Osteoblast (primary cell): ENCODE measurements at regions not wholly inside any gene's neighbourhood (a gene's known extent, or its start where the extent isn't known, plus 50 kb on each side); places are given as distances from the start of the nearest gene placed in this dataset.
A peak's percentile ranks its signal among the peaks of the same experiment; 100 is the strongest.

ENCODE experiments used
- DNase-seq: peaks from one replicate; pipeline ENCODE4 v3.0.0; 2011; ENCODE audit warnings: low spot score, mixed read lengths; ENCODE audit not compliant: insufficient read length; ENCODE audit errors: missing footprints
- H2AFZ ChIP-seq: 2 replicates; pipeline ENCODE4 v1.6.0; 2011; ENCODE audit warnings: mild to moderate bottlenecking, low read length
- H3K27ac ChIP-seq: 2 replicates; pipeline ENCODE4 v1.5.1; 2011; ENCODE audit warnings: mild to moderate bottlenecking, low read depth, low read length, moderate library complexity
- H3K27me3 ChIP-seq: 2 replicates; pipeline ENCODE4 v1.6.0; 2012; ENCODE audit warnings: mild to moderate bottlenecking, control low read depth, inconsistent platforms, low read length, moderate library complexity; ENCODE audit not compliant: insufficient read depth
- H3K36me3 ChIP-seq: 2 replicates; pipeline ENCODE4 v1.5.1; 2011; ENCODE audit warnings: mild to moderate bottlenecking, low read length, control low read depth, moderate library complexity; ENCODE audit not compliant: insufficient read depth
- H3K4me1 ChIP-seq: 2 replicates; pipeline ENCODE4 v1.5.1; 2011; ENCODE audit warnings: mild to moderate bottlenecking, low read length, control low read depth, moderate library complexity; ENCODE audit not compliant: insufficient read depth
- H3K4me2 ChIP-seq: 2 replicates; pipeline ENCODE4 v1.6.0; 2011; ENCODE audit warnings: mild to moderate bottlenecking, low read length; ENCODE audit not compliant: insufficient read depth
- H3K4me3 ChIP-seq: fragments of 200-600 bp; sonication (generic); 3 replicates; pipeline ENCODE4 v1.5.1; 2012; ENCODE audit warnings: mild to moderate bottlenecking, low read length, inconsistent platforms; ENCODE audit not compliant: insufficient read depth
- H3K79me2 ChIP-seq: 2 replicates; pipeline ENCODE4 v1.6.0; 2012; ENCODE audit warnings: mild to moderate bottlenecking, low read length, control low read depth, inconsistent platforms; ENCODE audit not compliant: insufficient read depth
- H3K9me3 ChIP-seq: 2 replicates; pipeline ENCODE4 v1.5.1; 2011; ENCODE audit warnings: low read depth, low read length, control low read depth
- H4K20me1 ChIP-seq: 2 replicates; pipeline ENCODE4 v1.6.0; 2012; ENCODE audit warnings: mild to moderate bottlenecking, low read length, control low read depth; ENCODE audit not compliant: insufficient read depth
- CTCF ChIP-seq: IDR thresholded peaks from 2 replicates; pipeline ENCODE4 v1.5.1; 2011; ENCODE audit warnings: mild to moderate bottlenecking, low read depth, low read length, moderate library complexity; ENCODE audit errors: extremely low read depth

- no peak overlapping the region for H2AFZ ChIP-seq
- H3K4me1 ChIP-seq, result no peaks in the 10 kb centered on the region
- no peaks in the 10 kb centered on the region for H4K20me1 ChIP-seq
- peak; percentile 4 for DNase-seq
- no peaks in the 10 kb centered on the region for H3K79me2 ChIP-seq
- no peak overlapping the region for H3K27ac ChIP-seq
- no peaks in the 10 kb centered on the region for H3K27me3 ChIP-seq
- no peaks in the 10 kb centered on the region for H3K9me3 ChIP-seq
- no peak overlapping the region for H3K4me3 ChIP-seq
- H3K4me2 ChIP-seq, result no peak overlapping the region
- no peak for TF ChIP-seq CTCF
- no peaks in the 10 kb centered on the region for H3K36me3 ChIP-seq
These were observed 385.9 kb downstream of the ANXA1 start for GRCh38 chr9:73537561-73537960.

- Histone ChIP-seq H3K27me3 (no peaks in the 10 kb centered on the region), H4K20me1 (no peaks in the 10 kb centered on the region), H3K4me1 (no peaks in the 10 kb centered on the region), H3K27ac (no peak overlapping the region), H3K4me3 (no peak overlapping the region), H3K9me3 (no peaks in the 10 kb centered on the region), H2AFZ (no peak overlapping the region), H3K36me3 (no peaks in the 10 kb centered on the region), H3K4me2 (no peak overlapping the region), H3K79me2 (no peaks in the 10 kb centered on the region)
- no peak for DNase-seq
- TF ChIP-seq CTCF, result no peak
These were observed 388.3 kb downstream of the ANXA1 start for GRCh38 chr9:73539881-73540390.

GRCh38 chr9:73541923-73542322 lies 390.3 kb downstream of the ANXA1 start:
- DNase-seq, result no peak
- TF ChIP-seq CTCF, result no peak
- no peak overlapping the region for H3K4me3 ChIP-seq

GRCh38 chr9:73543727-73544126 lies 392.1 kb downstream of the ANXA1 start:
- Histone ChIP-seq H3K9me3 (no peaks in the 10 kb centered on the region), H3K4me3 (no peak overlapping the region), H3K27ac (no peak overlapping the region), H3K4me1 (no peaks in the 10 kb centered on the region), H2AFZ (no peak overlapping the region), H3K79me2 (no peaks in the 10 kb centered on the region), H3K4me2 (no peak overlapping the region), H3K36me3 (no peaks in the 10 kb centered on the region), H4K20me1 (no peaks in the 10 kb centered on the region), H3K27me3 (no peaks in the 10 kb centered on the region)
- no peak for DNase-seq
- no peak for TF ChIP-seq CTCF

More at GRCh38 chr9:73541923-73542322, 390.3 kb downstream of the ANXA1 start:
- no peak overlapping the region for H3K27ac ChIP-seq
- no peaks in the 10 kb centered on the region for H3K27me3 ChIP-seq
- no peaks in the 10 kb centered on the region for H3K4me1 ChIP-seq
- no peak overlapping the region for H3K4me2 ChIP-seq
- H2AFZ ChIP-seq, result no peak overlapping the region
- H4K20me1 ChIP-seq, result no peaks in the 10 kb centered on the region
- H3K9me3 ChIP-seq, result no peaks in the 10 kb centered on the region
- H3K79me2 ChIP-seq, result no peaks in the 10 kb centered on the region
- H3K36me3 ChIP-seq, result no peaks in the 10 kb centered on the region
